Activated T-helper 2 cell treated with anti-CD3 and anti-CD28 coated beads, Interferon-gamma antibody, Interleukin-2, Interleukin-4, amounts not matched to agents 10 μg/mL and 5 μg/mL and 100 μg/mL, durations not matched to agents 14 hours and 24 hours and 36 hours (primary cell): ENCODE measurements at regions not wholly inside any gene's neighbourhood (a gene's known extent, or its start where the extent isn't known, plus 50 kb on each side); places are given as distances from the start of the nearest gene placed in this dataset.
"Not testable (repeated sequence)": the region's sequence is repeated elsewhere in the genome, so short reads cannot be mapped to it uniquely, and the experiment has no call there.

Experiments used
- DNase-seq: peaks from one replicate; pipeline ENCODE4 v3.0.0; 2021; ENCODE audit warnings: low spot score
- H3K27ac Mint-ChIP-seq: one replicate; pipeline ENCODE4 v1.8.0; 2021; ENCODE audit warnings: mixed read lengths
- H3K27me3 Mint-ChIP-seq: one replicate; pipeline ENCODE4 v1.8.0; 2021; ENCODE audit warnings: low read depth, mixed read lengths
- H3K36me3 Mint-ChIP-seq: one replicate; pipeline ENCODE4 v1.8.0; 2021; ENCODE audit warnings: low read depth, mixed read lengths
- H3K4me1 Mint-ChIP-seq: one replicate; pipeline ENCODE4 v1.8.0; 2021; ENCODE audit warnings: low read depth, mixed read lengths
- H3K4me3 Mint-ChIP-seq: one replicate; pipeline ENCODE4 v1.8.0; 2021; ENCODE audit warnings: low read depth, mild to moderate bottlenecking, moderate library complexity, mixed read lengths
- H3K9me3 Mint-ChIP-seq: one replicate; pipeline ENCODE4 v1.8.0; 2021; ENCODE audit warnings: mixed read lengths
- intact Hi-C: fragments of 100-400 bp; cut with micrococcal nuclease; formaldehyde crosslinking; loops from one replicate; pipeline ENCODE4 v1.15.1; 2023

DNA sequence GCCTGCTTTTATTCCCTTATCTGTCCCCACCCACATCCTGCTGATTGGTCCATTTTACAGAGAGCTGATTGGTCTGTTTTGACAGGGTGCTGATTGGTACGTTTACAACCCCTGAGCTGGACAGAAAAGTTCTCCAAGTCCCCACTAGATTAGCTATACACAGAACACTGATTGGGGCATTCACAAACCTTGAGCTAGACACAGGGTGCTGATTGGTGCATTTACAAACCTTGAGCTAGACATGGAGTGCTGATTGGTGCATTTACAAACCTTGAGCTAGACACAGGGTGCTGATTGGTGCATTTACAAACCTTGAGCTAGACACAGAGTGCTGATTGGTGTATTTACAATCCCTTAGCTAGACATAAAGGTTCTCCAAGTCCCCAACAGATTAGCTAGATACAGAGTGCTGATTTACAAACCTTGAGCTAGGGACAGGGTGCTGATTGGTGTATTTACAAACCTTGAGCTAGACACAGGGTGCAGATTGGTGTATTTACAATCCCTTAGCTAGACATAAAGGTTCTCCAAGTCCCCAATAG, 158.2 kb downstream of the BRD1 start:
- H3K27me3 Mint-ChIP-seq: peaks cover 35% of the 10 kb centered on the region
- peaks cover 17% of the 10 kb centered on the region for H3K4me1 Mint-ChIP-seq
- H3K4me3 Mint-ChIP-seq, DNase-seq, H3K9me3 Mint-ChIP-seq, H3K27ac Mint-ChIP-seq, intact Hi-C loops, H3K36me3 Mint-ChIP-seq: not testable (repeated sequence)

DNA sequence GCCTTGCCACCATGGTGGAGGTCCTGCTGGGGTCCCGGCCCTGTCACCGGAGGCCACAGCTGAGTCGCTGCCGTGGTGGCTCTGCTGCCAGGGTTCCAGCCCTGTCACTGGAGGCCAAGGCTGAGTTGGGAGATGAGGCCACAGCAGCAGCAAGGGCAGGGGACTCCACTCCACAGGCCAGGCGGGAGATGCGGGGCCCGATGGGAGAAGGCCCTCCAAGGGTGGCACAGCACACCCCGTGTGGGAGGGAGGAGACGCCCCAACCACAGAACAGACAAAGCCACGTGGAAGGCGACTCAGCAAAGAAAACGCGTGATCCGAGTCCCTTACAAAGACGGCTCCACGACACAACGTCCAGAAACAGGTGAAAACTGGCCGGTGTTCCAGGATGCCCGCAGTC, 159.3 kb downstream of the BRD1 start:
- DNase-seq: no peak
- peaks cover 17% of the 10 kb centered on the region for H3K4me1 Mint-ChIP-seq
- intact Hi-C loops: no loop called here
- H3K36me3 Mint-ChIP-seq: no peaks in the 10 kb centered on the region
- H3K9me3 Mint-ChIP-seq: no peaks in the 10 kb centered on the region
- H3K4me3 Mint-ChIP-seq: no peak overlapping the region
- peaks cover 35% of the 10 kb centered on the region for H3K27me3 Mint-ChIP-seq
- no peak overlapping the region for H3K27ac Mint-ChIP-seq

DNA sequence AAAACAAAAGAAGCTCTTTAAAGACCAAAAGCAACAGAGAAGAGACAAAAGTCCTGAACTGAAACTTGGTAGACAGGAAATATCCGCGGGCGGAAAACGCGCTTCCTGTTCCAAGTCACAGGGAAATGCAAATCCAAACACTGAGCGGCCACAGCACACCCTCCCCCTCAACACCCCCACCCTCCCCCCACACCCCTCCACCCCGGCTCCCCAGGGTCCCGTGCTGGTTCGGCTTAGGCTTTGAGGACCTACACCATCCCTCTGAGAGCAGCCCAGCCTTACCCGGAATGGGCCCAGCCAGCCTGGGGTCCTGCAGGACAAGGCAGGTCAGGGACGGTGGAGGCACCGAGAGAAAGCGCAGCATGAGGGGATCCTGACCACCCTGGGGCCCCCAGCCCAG, 160.4 kb downstream of the BRD1 start:
- H3K36me3 Mint-ChIP-seq: no peaks in the 10 kb centered on the region
- intact Hi-C loops: no loop called here
- peaks cover 17% of the 10 kb centered on the region for H3K4me1 Mint-ChIP-seq
- H3K9me3 Mint-ChIP-seq: no peaks in the 10 kb centered on the region
- DNase-seq: no peak
- H3K4me3 Mint-ChIP-seq: no peak overlapping the region
- no peak overlapping the region for H3K27ac Mint-ChIP-seq
- H3K27me3 Mint-ChIP-seq: peaks cover 32% of the 10 kb centered on the region

DNA sequence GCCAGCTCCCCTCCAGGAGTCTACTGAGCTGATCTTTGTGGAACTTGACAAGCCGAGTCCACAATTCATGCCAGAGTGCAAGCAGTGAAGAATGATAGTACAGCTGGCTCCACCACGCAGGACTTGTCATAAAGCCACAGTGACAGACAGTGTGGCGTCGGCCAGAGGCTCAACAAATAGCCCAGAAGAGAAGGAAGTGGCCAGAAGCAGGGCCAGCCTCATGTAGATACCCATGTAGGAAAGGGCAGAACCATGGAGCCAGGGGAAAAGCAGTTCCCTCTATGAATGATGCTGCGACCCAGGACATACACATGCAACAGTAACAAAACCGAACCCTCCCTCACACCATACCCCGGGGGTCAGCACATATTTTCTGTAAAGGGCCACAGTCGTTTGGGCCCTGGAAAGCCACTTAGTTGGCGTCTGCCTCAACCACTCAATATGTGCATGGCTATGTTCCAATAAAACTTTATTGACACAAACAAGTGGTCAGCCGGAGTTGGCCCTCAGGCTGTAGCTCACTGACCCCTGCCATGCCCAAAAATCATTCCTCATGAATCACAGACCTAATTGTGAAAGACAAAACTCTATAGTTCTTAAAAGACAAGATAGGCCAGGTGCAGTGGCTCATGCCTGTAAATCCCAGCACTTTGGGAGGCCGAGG, 161.4 kb downstream of the BRD1 start:
- Mint-ChIP-seq H3K36me3 (no peaks in the 10 kb centered on the region), H3K9me3 (no peaks in the 10 kb centered on the region), H3K4me3 (no peak overlapping the region), H3K27me3 (peaks cover 25% of the 10 kb centered on the region), H3K4me1 (peaks cover 12% of the 10 kb centered on the region), H3K27ac (no peak overlapping the region)
- DNase-seq: no peak
- intact Hi-C loops: no loop called here

DNA sequence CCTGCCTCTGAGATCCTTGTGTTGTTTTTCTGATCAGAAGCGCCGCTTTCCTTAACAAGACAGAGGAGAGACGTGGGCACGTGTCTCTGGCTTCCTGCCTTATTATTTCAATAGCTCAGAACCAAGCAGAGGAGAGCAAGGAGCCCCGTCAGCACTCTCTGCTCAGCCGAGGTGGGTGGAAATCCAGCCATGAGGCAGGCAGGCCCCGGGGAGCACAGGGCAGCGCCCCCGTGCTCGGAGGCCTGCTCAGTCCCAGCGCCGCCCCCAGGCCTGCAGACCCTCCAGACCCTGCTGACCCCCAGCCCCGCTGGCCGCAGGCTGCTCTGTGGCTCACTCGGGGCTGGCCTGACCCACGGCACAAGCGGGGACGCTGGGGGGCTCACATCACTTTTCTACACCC, 162.8 kb downstream of the BRD1 start:
- H3K27me3 Mint-ChIP-seq: peaks cover 19% of the 10 kb centered on the region
- no peak for DNase-seq
- no peaks in the 10 kb centered on the region for H3K9me3 Mint-ChIP-seq
- intact Hi-C loops: no loop called here
- no peak overlapping the region for H3K4me3 Mint-ChIP-seq
- no peaks in the 10 kb centered on the region for H3K36me3 Mint-ChIP-seq
- no peak overlapping the region for H3K27ac Mint-ChIP-seq
- peaks cover 9% of the 10 kb centered on the region for H3K4me1 Mint-ChIP-seq

DNA sequence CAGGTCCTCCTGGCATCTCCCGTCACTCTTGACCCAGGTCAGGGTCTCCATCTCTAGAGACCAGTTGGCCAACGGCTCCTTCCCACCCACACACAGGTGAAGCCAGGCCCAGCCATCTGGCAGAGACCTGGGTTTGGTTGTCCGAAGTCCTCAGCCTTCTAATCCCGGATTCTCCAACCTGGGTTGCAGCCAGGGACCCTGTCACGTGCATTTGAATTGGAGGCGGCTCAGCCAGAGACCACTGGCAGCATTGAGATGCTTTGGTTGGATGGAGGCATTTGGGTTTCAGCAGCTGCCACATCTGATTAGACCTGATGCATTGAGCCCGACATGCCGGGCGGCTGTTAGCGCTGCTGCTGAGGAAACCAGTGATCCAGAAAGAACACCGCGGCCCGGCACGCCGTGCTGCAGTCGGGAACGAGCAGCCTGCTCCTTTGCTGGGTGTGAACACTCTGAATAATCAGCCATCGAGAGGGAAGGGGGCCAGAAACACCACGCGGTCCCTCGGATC, 163.2 kb downstream of the BRD1 start:
- H3K4me3 Mint-ChIP-seq: no peak overlapping the region
- H3K4me1 Mint-ChIP-seq: peaks cover 9% of the 10 kb centered on the region
- no peaks in the 10 kb centered on the region for H3K36me3 Mint-ChIP-seq
- intact Hi-C loops: no loop called here
- peaks cover 15% of the 10 kb centered on the region for H3K27me3 Mint-ChIP-seq
- H3K9me3 Mint-ChIP-seq: no peaks in the 10 kb centered on the region
- no peak for DNase-seq
- no peak overlapping the region for H3K27ac Mint-ChIP-seq

DNA sequence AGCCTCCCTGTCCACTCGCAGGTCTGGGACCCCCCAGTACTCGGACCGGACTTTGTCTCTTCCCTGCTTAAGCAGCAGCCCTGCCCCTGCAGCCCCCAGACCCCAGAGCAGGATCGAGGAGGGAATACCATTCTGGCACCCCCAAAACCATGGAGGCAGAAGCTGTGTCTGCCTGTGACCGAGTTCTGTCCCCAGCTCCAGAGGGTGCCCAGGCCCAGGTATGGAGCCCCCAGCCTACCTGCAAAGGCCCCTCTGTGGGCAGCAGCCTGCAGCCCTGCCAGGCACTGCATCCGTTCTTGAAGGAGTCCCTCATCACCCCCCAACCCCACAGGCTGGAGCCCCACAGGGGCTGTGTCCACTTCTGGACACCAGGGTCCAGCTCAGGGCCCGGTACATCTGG, 163.8 kb downstream of the BRD1 start:
- Mint-ChIP-seq H3K4me1 (peaks cover 6% of the 10 kb centered on the region), H3K9me3 (no peaks in the 10 kb centered on the region), H3K27me3 (peaks cover 9% of the 10 kb centered on the region), H3K36me3 (no peaks in the 10 kb centered on the region), H3K27ac (no peak overlapping the region), H3K4me3 (no peak overlapping the region)
- DNase-seq: no peak
- intact Hi-C loops: no loop called here

DNA sequence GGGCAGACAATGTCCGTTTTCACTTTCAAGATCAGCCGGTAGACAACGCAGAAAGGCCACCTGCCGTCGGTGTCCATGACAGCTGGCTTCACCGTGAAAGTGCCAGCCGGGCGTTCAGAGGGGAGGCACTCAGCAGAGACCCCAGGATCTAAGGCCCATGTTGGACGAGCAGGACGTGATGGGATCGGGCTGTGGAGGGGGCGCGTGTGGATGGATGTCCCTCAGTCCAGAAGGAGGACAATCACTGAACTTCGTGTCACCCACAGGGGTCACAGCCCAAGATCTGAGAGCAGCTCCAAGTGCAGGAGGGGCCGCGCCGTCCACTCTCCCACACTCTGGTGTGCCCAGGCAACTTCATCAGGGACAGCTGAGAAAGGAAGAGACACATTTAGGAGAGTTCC, 164.4 kb downstream of the BRD1 start:
- Mint-ChIP-seq H3K4me3 (no peak overlapping the region), H3K27ac (no peak overlapping the region), H3K4me1 (peaks cover 6% of the 10 kb centered on the region), H3K9me3 (no peaks in the 10 kb centered on the region), H3K36me3 (no peaks in the 10 kb centered on the region), H3K27me3 (peaks cover 4% of the 10 kb centered on the region)
- intact Hi-C loops: no loop called here
- DNase-seq: no peak

DNA sequence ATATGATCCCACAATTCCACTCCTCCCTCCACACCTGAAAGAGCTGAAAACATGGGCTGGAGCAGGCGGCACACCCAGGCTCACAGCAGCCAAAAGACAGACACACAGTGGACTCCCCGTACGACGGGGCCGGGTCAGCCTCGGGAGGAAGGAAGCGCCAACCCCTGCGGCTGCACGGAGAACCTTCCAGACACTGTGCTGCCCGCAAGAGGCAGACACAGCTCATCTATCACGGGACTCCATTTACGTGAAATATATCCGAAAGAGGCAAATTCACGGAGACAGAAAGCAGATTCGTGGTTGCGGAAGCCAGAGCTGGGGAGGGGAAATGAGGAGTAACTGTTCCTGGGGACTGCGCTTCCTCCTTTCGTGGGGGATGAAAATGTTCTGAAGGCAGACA, 165.0 kb downstream of the BRD1 start:
- H3K27me3 Mint-ChIP-seq: peaks cover 4% of the 10 kb centered on the region
- DNase-seq: no peak
- H3K27ac Mint-ChIP-seq: no peak overlapping the region
- H3K4me1 Mint-ChIP-seq: peaks cover 11% of the 10 kb centered on the region
- no peaks in the 10 kb centered on the region for H3K9me3 Mint-ChIP-seq
- intact Hi-C loops: no loop called here
- no peak overlapping the region for H3K4me3 Mint-ChIP-seq
- H3K36me3 Mint-ChIP-seq: no peaks in the 10 kb centered on the region

DNA sequence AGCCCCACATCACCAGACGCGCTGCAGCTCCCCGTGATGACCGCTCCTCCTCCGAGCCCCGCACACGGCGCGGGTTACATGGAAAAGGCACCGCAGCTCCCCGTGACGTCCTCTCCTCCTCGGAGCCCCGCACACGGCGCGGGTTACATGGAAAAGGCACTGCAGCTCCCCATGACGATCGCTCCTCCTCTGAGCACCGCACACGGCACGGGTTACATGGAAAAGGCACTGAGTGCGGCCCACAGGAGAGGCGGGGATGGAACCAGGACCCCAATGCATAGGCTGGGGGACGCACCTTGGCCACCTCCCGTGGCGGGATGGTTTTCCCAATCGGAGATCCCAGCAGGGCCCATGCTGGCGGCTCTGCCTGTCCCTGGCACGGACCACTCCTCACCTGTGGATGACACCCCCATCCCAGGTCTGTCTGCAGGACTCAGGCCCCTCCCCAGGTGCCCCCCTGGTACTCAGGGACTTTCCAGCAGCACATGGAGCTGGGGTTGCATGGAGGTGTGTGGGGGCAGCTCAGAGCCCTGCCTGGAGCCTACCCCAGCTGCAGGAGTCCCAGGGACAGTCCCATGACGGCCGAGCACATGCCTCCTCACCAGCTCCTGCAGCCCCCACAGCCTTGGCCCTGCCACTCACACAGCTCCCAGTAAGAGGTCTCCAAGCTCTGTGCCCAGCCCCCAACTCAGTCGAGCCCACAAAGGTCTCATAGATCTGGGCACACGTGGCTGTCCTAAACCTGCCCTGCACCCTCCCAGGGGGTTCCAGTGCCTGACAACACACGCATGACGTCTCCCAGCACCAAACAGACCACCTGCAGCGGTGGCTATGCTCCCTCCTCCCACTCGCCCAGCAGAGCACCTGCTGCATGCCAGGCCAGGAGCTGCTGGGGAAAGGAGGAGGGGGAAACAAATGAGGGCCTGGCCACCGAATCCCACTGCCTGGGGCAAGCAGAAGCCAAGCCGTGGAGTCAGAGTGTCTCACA, 166.6 kb downstream of the BRD1 start:
- Mint-ChIP-seq H3K4me3 (no peak overlapping the region), H3K36me3 (peaks cover 5% of the 10 kb centered on the region), H3K4me1 (peaks cover 13% of the 10 kb centered on the region), H3K9me3 (no peaks in the 10 kb centered on the region), H3K27ac (no peak overlapping the region), H3K27me3 (peaks cover 2% of the 10 kb centered on the region)
- DNase-seq: no peak
- intact Hi-C loops: no loop called here

DNA sequence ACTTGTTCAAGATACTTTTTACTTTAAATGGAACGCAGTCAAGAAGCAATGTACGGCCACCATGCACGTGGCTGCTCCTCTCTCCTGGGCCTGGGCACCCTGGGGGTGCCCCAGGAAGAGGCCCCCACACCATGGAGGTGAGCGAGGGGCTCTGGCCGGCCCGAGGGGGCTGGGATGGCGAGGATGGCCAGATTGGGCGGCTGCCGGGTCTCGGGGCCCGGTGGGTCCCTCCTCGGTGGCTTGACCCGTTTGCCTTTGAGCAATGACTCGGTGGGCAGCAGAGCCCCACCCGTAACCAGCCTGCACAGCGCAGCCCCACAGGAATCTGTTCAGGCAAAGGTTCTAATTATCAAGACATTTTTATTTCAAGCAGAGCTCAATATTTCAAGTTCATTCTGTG, 167.4 kb downstream of the BRD1 start:
- Mint-ChIP-seq H3K27ac (no peak overlapping the region), H3K9me3 (no peaks in the 10 kb centered on the region), H3K36me3 (peaks cover 13% of the 10 kb centered on the region), H3K4me3 (no peak overlapping the region), H3K4me1 (peaks cover 16% of the 10 kb centered on the region), H3K27me3 (peaks cover 2% of the 10 kb centered on the region)
- DNase-seq: no peak
- intact Hi-C loops: no loop called here

DNA sequence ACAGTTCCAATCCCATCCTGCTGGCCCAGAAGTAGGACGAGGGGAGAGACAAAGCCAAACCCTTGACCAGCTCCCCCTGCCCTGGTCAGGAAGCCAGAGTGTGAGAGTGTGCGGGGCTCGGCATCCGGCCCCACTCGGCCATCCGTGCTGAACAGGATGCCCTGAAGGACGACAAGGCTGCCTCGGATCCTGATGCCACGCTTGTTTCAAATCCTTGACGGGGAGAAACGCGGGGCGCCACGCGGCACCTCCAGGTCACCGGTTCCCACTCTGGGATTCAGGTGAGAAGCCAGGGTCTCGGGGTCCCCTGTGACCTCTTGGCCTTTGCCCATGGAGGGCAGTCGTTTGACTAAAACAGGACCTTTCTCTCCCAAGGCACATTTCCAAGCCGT, 167.8 kb downstream of the BRD1 start:
- no peak overlapping the region for H3K27ac Mint-ChIP-seq
- H3K27me3 Mint-ChIP-seq: no peaks in the 10 kb centered on the region
- H3K4me3 Mint-ChIP-seq: no peak overlapping the region

More for the DNA sequence above, 167.8 kb downstream of the BRD1 start:
- no peak for DNase-seq
- Mint-ChIP-seq H3K36me3 (peaks cover 16% of the 10 kb centered on the region), H3K4me1 (peaks cover 17% of the 10 kb centered on the region), H3K9me3 (no peaks in the 10 kb centered on the region)
- intact Hi-C loops: no loop called here
